ENCODE measurements at regions not wholly inside any gene's neighbourhood (a gene's known extent, or its start where the extent isn't known, plus 50 kb on each side); places are given as distances from the start of the nearest gene placed in this dataset.

DNA sequence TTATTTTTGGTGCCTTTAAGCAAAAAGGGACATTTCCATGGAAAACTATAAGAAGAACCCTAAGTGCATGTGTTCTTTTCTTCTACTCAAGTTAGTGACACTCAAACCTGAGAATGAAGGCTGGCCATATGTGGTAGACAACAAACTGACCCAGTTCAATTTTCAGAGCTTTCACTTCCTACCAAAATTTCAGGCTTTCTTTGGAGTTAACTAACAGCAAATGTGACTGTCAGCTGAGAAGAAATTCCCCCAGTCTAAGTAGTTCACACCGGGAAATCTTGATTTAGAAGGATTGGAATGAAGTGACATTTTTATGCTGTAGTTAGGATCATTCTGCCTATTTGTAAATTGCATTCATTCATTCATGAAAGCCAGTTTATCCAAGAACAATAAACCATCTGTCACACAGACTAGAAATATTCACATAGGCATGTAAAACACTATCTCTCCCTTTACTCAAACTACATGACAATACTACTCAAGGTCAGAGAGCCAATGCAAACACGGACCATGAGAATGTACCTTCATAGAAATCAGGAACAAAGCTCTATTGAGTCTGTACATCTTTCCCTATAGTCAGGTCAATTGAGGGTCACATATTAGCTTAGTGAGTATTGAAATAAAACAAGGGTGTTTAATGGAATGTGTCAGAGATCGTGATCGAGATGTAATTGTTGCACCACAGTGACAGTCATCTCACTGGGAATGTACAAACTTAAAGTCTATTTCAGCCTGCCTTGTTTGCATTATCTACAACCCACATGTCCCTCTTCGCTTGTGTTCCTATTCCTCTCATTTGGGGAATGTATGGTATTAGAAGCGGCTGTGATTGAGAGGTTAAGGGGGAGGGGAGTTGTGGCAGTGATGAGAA lies 113.8 kb upstream of the TGFBR2 start:
- no peaks in the 10 kb centered on the region for H3K27me3 Mint-ChIP-seq
- no peak for DNase-seq
- no peak overlapping the region for H3K4me3 Mint-ChIP-seq
- peaks cover 7% of the 10 kb centered on the region for H3K36me3 Mint-ChIP-seq
- no peak overlapping the region for H3K27ac Mint-ChIP-seq
- CTCF ChIA-PET = no interaction called here
- H3K9me3 Mint-ChIP-seq = peaks cover 16% of the 10 kb centered on the region
- H3K4me1 Mint-ChIP-seq = peaks cover 22% of the 10 kb centered on the region

DNA sequence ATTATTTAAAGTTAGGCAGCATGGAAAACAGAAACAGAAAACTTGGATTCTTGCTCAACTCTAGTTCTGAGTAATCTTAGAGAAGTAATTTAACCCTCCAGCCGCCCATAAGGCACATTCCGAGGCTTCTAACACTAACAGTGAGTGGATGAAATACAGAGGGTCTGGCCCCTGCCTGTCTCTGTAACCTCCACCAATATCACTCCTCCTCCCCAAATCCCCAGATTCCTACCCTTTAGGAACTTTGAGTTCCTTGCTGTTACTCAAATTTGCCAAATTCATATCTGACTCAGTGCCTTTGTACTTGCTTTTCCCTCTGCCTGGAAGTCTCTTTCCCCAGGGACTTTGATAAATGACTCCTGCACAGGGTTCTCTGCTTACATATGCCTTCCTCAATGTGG lies 112.5 kb upstream of the TGFBR2 start:
- peaks cover 22% of the 10 kb centered on the region for H3K4me1 Mint-ChIP-seq
- H3K9me3 Mint-ChIP-seq = peaks cover 9% of the 10 kb centered on the region
- H3K36me3 Mint-ChIP-seq = peaks cover 5% of the 10 kb centered on the region
- DNase-seq = no peak
- H3K27me3 Mint-ChIP-seq = peaks cover 3% of the 10 kb centered on the region
- H3K4me3 Mint-ChIP-seq = no peak overlapping the region
- H3K27ac Mint-ChIP-seq = no peak overlapping the region
- CTCF ChIA-PET = no interaction called here

DNA sequence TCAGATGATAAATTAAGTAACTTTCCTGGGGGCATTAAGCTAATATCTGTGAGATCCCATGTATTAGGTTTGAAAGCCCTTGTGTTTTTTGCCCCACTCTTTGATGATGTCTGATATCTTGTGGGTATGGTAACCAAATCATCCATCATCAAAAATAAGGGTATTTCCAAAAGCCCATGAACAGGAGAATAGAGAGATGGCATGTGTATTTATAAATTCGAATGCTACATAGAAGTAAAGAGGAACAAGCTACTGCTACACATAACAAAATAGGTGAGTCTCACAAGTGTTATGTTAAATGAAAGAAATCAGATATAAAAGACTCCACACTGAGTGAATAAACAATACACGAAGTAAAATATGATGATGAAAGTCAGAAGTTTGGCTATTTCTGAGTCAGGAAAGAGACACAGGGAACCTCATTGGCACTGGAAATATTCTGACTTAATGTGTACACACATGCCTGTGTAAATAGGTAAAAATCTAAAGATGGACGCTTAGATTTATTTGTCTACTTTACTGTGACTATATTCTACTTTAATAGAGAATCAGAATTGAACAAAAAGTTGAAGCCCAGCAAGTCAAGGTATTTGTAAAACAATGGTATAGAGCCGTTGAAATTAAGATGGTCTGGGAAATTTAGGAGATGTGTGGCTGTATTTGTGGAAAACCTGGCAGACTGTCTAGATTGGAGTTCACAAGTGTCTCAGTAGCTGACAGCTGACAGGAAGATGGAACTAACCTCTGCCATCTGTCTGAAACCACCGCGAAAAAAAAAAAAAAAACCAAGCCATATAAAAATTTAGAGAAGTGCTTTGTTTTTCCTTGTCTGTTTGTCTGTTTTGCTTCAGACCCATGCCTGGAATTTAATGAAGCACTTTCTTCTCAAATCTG lies 111.0 kb upstream of the TGFBR2 start:
- H3K4me1 Mint-ChIP-seq = peaks cover 22% of the 10 kb centered on the region
- CTCF ChIA-PET = no interaction called here
- no peak overlapping the region for H3K27ac Mint-ChIP-seq
- H3K36me3 Mint-ChIP-seq = no peaks in the 10 kb centered on the region
- peaks cover 3% of the 10 kb centered on the region for H3K27me3 Mint-ChIP-seq
- no peak overlapping the region for H3K4me3 Mint-ChIP-seq
- no peaks in the 10 kb centered on the region for H3K9me3 Mint-ChIP-seq
- DNase-seq = no peak

DNA sequence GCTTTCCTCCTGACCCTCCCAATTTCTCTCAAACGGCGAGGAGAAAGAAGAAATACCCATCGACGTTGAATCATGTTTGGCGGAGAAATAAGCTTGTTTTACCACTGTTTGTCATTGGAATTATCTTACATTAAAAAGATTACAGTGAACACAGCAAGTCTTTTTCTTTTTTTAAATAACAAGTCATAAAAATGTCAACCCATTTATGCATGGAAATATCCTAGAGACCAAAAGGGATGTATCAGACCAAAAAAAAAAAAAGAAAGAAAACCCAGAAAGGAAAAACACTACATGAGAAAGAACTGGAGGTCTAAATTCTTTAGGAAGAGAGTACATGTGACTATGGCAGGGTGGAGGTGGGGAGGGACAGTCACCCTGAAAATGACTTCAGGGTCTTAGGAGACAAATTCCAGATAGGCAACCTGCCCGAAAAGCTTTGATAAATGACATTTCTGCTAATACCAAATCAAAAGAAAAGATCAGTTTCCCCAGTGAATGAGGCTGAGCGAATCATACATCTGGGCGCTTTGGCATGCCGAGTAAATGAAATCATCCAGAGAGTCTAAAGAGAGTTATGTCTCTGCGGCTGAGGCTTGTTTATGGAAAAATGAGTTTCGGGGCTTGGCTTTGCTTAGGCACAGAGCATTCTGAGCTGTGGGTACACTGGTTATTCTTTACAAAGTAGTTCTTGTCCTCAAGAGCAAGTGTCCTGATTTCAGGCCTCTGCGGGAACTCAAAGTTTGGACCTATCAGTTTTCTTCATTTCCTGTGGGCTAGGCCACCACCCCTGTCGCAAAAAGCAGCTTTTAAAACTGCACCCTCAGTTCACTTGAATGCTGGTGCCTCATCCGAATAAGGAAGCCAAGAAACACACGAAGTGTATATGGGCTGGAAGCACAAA lies 110.1 kb upstream of the TGFBR2 start:
- DNase-seq = no peak
- Mint-ChIP-seq H3K27ac (no peak overlapping the region), H3K27me3 (peaks cover 3% of the 10 kb centered on the region), H3K4me3 (no peak overlapping the region), H3K9me3 (no peaks in the 10 kb centered on the region), H3K4me1 (peaks cover 22% of the 10 kb centered on the region), H3K36me3 (no peaks in the 10 kb centered on the region)
- CTCF ChIA-PET = interaction anchor here (1.0 kb wide), 1 partner anchor 255 kb away, joined by 3 read pairs; no protein-coding TSS in a partner anchor

DNA sequence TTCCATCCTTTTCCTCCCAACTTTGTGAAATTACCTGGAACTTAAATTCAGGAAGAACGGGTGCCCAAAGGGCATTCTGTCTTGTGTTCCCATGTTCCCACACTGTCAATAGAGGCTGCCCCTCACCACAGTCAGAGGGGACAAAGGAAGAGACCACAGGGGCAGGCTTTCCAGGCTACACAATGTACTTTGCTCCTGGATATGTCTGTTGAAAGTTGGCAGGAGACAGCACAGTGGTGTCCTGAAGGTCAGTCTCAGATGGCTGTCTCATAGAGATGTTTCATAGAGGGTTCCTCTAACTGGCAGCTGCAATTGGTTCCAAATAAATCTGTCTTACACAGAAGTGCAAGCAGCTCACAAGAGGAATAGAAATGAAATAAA lies 107.8 kb upstream of the TGFBR2 start:
- CTCF ChIA-PET = no interaction called here
- DNase-seq = no peak

DNA sequence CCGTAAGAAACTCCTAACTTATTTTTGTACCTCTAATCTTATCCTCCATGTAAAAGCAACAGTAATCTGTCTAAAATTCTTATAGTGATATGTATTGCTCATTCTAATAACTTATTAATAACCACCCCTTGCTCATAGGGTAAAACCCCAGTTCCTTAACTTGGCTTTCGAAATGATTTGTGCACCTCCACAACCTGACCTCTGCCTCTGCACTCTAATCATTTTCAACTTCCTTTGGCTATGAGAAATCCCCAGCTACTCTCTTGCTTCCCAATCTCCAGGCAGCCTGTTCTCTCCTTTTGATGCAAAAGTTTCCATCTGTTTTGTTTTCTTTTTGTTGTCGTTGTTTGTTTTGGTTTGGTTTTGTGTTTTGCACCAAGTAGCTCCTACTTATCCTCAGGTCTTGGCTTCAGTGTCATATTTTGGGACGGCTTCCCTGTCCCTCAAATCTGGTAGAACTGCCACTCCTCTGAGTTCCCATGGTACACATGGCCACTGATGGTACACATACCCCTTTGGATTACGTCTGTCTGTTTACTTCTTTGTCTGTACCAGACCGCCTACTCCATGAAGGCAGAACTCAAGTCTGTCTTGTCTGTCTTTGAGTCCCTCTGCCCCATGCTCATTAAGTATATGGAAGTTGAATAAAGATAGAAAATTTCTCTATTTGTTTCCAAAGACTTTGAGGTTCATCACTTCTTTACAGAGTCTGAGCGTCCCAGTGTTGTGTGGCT lies 105.6 kb upstream of the TGFBR2 start:
- Mint-ChIP-seq H3K36me3 (no peaks in the 10 kb centered on the region), H3K4me3 (no peak overlapping the region)
- DNase-seq = no peak

More for the DNA sequence above, 107.8 kb upstream of the TGFBR2 start:
- H3K36me3 Mint-ChIP-seq = no peaks in the 10 kb centered on the region
- no peak overlapping the region for H3K4me3 Mint-ChIP-seq
- H3K27me3 Mint-ChIP-seq = peaks cover 3% of the 10 kb centered on the region
- no peak overlapping the region for H3K27ac Mint-ChIP-seq
- no peaks in the 10 kb centered on the region for H3K9me3 Mint-ChIP-seq
- peaks cover 28% of the 10 kb centered on the region for H3K4me1 Mint-ChIP-seq

DNA sequence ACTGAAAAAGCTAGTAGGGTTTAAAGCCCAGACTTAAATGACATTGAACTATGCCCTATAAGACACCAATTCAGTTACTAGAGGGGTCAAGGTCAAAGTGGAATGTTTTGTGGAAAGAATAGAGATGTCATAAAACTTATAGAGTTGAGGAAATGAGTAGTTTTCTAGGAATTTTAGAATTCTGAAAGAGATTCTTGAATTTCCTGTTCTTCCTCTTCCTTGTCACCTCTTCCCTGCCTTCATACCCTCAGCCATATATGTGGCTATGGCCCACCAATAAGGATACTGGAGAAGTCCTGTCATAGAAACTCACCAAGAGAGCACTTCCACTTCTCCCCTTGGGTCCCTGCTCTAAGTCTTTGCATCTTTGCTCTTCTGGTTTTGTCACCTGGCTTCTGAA lies 104.9 kb upstream of the TGFBR2 start:
- no peak overlapping the region for H3K4me3 Mint-ChIP-seq
- CTCF ChIA-PET = no interaction called here
- H3K27me3 Mint-ChIP-seq = peaks cover 3% of the 10 kb centered on the region
- no peaks in the 10 kb centered on the region for H3K36me3 Mint-ChIP-seq
- DNase-seq = no peak
- H3K4me1 Mint-ChIP-seq = peaks cover 14% of the 10 kb centered on the region
- H3K27ac Mint-ChIP-seq = no peak overlapping the region
- peaks cover 4% of the 10 kb centered on the region for H3K9me3 Mint-ChIP-seq

More for the DNA sequence above, 105.6 kb upstream of the TGFBR2 start:
- CTCF ChIA-PET = no interaction called here
- H3K9me3 Mint-ChIP-seq = peaks cover 4% of the 10 kb centered on the region
- no peak overlapping the region for H3K27ac Mint-ChIP-seq
- peaks cover 3% of the 10 kb centered on the region for H3K27me3 Mint-ChIP-seq
- peaks cover 21% of the 10 kb centered on the region for H3K4me1 Mint-ChIP-seq

DNA sequence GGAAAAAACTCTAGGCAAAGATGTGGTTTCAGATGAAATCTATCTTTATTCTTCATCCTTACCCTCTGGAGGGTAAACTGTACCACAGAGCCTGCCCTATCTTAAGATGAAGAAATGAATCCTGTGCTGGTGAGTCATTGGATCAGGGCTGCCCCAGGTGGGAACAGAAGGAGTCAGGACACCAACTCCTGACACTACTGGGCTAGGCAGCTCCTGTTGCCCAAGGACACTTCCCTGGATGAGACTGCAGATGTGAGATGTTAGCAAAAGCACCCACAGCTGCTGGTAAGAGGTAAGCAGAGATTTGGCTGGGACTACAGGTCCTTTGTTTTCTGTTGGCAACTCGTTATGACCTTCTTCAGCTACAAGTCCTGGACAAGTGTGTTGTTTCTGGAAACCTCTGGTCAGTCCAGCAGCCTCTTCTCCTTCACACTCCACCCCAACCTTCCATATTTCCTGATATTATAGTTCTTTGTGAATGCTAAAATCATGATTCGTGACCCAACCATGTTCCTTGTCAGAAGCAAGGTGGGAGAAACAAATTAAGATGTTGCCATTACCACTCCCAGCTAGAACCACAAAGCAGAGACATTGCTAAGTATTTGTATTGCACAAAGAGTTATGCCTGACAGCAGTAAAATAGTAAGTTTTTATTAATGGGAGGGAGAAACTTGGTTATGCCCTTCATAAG lies 104.2 kb upstream of the TGFBR2 start:
- no peak overlapping the region for H3K4me3 Mint-ChIP-seq
- no peak for DNase-seq
- peaks cover 7% of the 10 kb centered on the region for H3K4me1 Mint-ChIP-seq
- CTCF ChIA-PET = interaction anchor here (0.9 kb wide), 1 partner anchor 14 kb away, joined by 3 read pairs; no protein-coding TSS in a partner anchor
- no peaks in the 10 kb centered on the region for H3K36me3 Mint-ChIP-seq
- no peak overlapping the region for H3K27ac Mint-ChIP-seq
- H3K27me3 Mint-ChIP-seq = peaks cover 3% of the 10 kb centered on the region
- peaks cover 4% of the 10 kb centered on the region for H3K9me3 Mint-ChIP-seq

DNA sequence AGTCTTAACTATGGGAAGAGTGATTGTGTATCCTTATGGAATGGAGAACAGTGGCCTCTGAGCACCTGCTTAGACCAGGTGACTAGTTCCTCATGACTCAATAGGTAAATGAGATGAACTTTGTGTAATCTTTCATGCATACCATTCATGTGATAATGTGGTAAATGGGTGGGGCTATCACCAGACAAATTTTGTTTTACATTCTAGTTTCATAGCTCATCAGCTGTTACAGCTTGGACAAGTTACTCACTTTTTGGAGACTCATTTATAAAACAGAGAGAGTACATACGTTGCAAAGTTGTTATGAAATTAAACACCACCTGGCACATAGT lies 103.7 kb upstream of the TGFBR2 start:
- no peak overlapping the region for H3K27ac Mint-ChIP-seq
- peaks cover 4% of the 10 kb centered on the region for H3K9me3 Mint-ChIP-seq
- peaks cover 6% of the 10 kb centered on the region for H3K4me1 Mint-ChIP-seq
- CTCF ChIA-PET = interaction anchor here (0.9 kb wide), 1 partner anchor 13 kb away, joined by 3 read pairs; no protein-coding TSS in a partner anchor
- H3K4me3 Mint-ChIP-seq = no peak overlapping the region
- no peaks in the 10 kb centered on the region for H3K36me3 Mint-ChIP-seq
- DNase-seq = no peak
- peaks cover 3% of the 10 kb centered on the region for H3K27me3 Mint-ChIP-seq

DNA sequence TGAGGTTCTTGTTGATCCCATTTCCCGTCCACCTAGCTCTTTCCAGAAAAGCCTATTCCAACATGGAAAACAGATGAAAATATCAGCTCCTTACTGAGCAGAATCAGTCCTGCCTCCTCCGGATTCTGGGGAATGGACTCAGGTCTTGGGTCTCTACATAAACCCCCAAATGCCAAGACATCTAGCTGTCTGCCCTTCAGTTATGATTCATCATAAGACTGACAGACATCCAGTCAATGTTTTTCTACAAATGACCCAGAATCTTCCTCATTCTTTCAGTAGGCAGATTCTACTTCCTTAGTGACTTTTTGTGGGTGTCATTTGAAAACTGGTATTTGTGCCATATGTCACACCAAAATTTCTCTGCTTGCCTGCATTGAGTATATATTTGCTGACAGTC lies 103.0 kb upstream of the TGFBR2 start:
- CTCF ChIA-PET = no interaction called here
- Mint-ChIP-seq H3K9me3 (peaks cover 4% of the 10 kb centered on the region), H3K27me3 (peaks cover 3% of the 10 kb centered on the region), H3K4me3 (no peak overlapping the region), H3K4me1 (peaks cover 6% of the 10 kb centered on the region), H3K27ac (no peak overlapping the region), H3K36me3 (no peaks in the 10 kb centered on the region)
- no peak for DNase-seq

DNA sequence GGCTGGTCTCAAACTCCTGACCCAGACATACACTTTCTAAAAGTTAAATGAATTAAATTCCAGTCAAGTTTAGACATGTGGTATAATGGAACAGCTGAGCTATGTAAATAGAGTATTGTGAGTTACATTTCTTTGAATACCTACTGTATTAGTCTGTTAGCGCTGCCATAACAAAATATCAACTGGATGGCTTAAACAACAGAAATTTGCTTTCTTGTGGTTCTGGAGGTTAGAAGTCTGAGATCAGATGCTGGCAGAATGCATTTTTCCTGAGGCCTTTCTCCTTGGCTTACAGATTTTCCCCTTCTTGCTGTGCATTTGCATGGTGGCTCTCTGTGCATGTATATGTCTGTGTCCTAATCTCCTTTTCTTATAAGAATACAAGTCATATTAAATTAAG lies 101.5 kb upstream of the TGFBR2 start:
- Mint-ChIP-seq H3K4me3 (no peak overlapping the region), H3K27me3 (no peaks in the 10 kb centered on the region), H3K27ac (no peak overlapping the region), H3K9me3 (peaks cover 4% of the 10 kb centered on the region), H3K4me1 (peaks cover 6% of the 10 kb centered on the region), H3K36me3 (no peaks in the 10 kb centered on the region)
- CTCF ChIA-PET = no interaction called here
- no peak for DNase-seq

DNA sequence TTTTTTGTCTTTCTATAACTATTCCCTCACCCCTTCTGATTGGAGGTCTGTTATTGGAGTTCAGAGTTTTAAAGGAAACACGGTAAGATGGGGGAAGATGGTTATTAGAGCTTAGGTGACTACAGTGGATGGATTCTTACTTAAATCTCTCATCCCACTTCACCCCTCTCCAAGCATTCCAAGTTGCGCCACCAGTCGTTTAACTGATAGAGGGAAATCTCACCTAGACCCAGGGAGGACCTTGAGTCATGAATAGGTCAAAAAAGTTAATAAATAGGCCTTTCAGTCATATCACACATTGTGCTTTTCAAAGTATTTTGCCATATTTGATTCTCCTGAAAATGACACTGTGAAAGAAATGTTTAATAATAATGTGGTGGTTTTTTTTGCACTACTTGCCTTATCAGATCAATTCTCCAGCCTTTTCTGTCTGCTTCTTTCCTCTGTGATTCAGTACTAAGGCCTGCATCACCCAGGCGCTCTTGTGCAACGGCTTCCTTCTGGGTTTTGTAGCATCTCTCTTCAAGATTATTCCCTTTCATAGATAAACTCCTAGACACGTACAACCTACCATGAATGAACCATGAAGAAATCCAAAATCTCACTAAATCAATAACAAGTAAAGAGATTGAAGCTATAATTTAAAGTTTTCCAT lies 100.4 kb upstream of the TGFBR2 start:
- Mint-ChIP-seq H3K27ac (no peak overlapping the region), H3K9me3 (peaks cover 4% of the 10 kb centered on the region), H3K27me3 (no peaks in the 10 kb centered on the region), H3K36me3 (no peaks in the 10 kb centered on the region), H3K4me1 (peaks cover 6% of the 10 kb centered on the region), H3K4me3 (no peak overlapping the region)
- CTCF ChIA-PET = no interaction called here
- DNase-seq = no peak

DNA sequence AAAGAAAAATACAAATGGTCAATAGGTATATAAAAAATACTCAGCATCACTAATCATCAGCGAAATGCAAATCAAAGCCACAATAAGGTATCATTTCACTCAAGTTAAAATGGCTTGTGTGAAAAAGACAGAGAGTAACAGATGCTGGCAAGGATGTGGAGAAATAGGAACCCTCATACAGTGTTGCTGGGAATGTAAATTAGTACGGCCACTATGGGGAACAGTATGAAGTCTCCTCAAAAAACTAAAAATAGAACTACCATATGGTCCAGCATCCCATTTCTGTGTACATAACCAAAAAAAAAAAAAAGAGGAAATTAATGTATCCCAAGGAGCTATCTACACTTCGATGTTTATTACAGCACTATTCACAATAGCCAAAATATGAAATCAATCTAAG lies 98.1 kb upstream of the TGFBR2 start:
- Mint-ChIP-seq H3K36me3 (no peaks in the 10 kb centered on the region), H3K4me1 (peaks cover 8% of the 10 kb centered on the region), H3K4me3 (no peak overlapping the region), H3K27me3 (no peaks in the 10 kb centered on the region), H3K27ac (no peak overlapping the region), H3K9me3 (peaks cover 4% of the 10 kb centered on the region)
- CTCF ChIA-PET = no interaction called here
- DNase-seq = no peak
